CD4-positive, alpha-beta T cell (primary cell): ENCODE measurements at regions not wholly inside any gene's neighbourhood (a gene's known extent, or its start where the extent isn't known, plus 50 kb on each side); places are given as distances from the start of the nearest gene placed in this dataset.

Source experiments
- ATAC-seq: fragments of 200-7000 bp; cut with Tn5 transposase; one replicate; pipeline ENCODE4 v1.10.0; 2022; ENCODE audit warnings: mild to moderate bottlenecking; ENCODE audit not compliant: poor library complexity
- CTCF ChIA-PET: fragments of 350-600 bp; sonication (Branson Sonifier 250); formaldehyde crosslinking; loops from one replicate; lab custom pipeline; 2021; ENCODE audit warnings: antibody characterized with exemption, inconsistent platforms; lab: Charles Lee
- POLR2A ChIA-PET: fragments of 350-600 bp; sonication (Branson Sonifier 250); formaldehyde crosslinking; loops from one replicate; lab custom pipeline; 2021; ENCODE audit warnings: antibody characterized with exemption, inconsistent platforms; lab: Charles Lee
- DNase-seq, 14 experiments: peaks; one replicate each; pipeline ENCODE4 v3.0.0-alpha.2; 2013 to 2020; ENCODE audit warnings: mixed read lengths in 2 of 14
- H3K27ac ChIP-seq, 2 donors: one replicate each; pipeline versions ENCODE4 v1.5.1 to v1.7.0; 2013; ENCODE audit warnings: low read length in 2 of 2, low read depth in 1 of 2, mild to moderate bottlenecking in 1 of 2
- H3K27me3 ChIP-seq, 2 experiments: 1 replicate in 1 of 2; 2 replicates in 1 of 2; pipeline versions ENCODE4 v1.6.1 to v1.7.0; 2013; ENCODE audit warnings: low read length in 2 of 2, control low read depth in 1 of 2, mild to moderate bottlenecking in 1 of 2, moderate library complexity in 1 of 2; ENCODE audit not compliant: insufficient read depth in 2 of 2, control insufficient read depth in 1 of 2
- H3K36me3 ChIP-seq: one replicate; pipeline ENCODE4 v1.6.1; 2013; ENCODE audit warnings: low read length, control low read depth; ENCODE audit not compliant: insufficient read depth
- H3K4me1 ChIP-seq: one replicate; pipeline ENCODE4 v1.6.1; 2013; ENCODE audit warnings: low read length, control low read depth; ENCODE audit not compliant: insufficient read depth
- H3K4me3 ChIP-seq: one replicate; pipeline ENCODE4 v1.5.1; 2013; ENCODE audit warnings: mild to moderate bottlenecking, low read length, moderate library complexity
- H3K9me3 ChIP-seq, 2 experiments: 1 replicate in 1 of 2; 2 replicates in 1 of 2; pipeline versions ENCODE4 v1.6.1 to v1.7.0; 2013; ENCODE audit warnings: low read length in 2 of 2, mild to moderate bottlenecking in 2 of 2, control low read depth in 1 of 2, moderate library complexity in 1 of 2; ENCODE audit not compliant: control insufficient read depth in 1 of 2, insufficient read depth in 1 of 2
- H3K27ac Mint-ChIP-seq: one replicate; pipeline ENCODE4 v1.8.0; 2020; ENCODE audit warnings: mixed read lengths
- H3K27me3 Mint-ChIP-seq: one replicate; pipeline ENCODE4 v1.8.0; 2021; ENCODE audit warnings: mixed read lengths
- H3K36me3 Mint-ChIP-seq: one replicate; pipeline ENCODE4 v1.8.0; 2021; ENCODE audit warnings: low read depth, mixed read lengths
- H3K4me1 Mint-ChIP-seq: one replicate; pipeline ENCODE4 v1.8.0; 2021; ENCODE audit warnings: low read depth, mixed read lengths
- H3K4me3 Mint-ChIP-seq: one replicate; pipeline ENCODE4 v1.8.0; 2020; ENCODE audit warnings: mild to moderate bottlenecking, mixed read lengths
- H3K9me3 Mint-ChIP-seq: one replicate; pipeline ENCODE4 v1.8.0; 2020; ENCODE audit warnings: mixed read lengths
- CTCF ChIP-seq: fragments of 200-600 bp; IDR thresholded peaks from one replicate; pipeline ENCODE4 v1.8.0; 2022; ENCODE audit warnings: antibody characterized with exemption, mild to moderate bottlenecking
- intact Hi-C, 2 experiments: fragments of 100-400 bp; cut with DNase I in 1 of 2; cut with micrococcal nuclease in 1 of 2; formaldehyde crosslinking; loops; one replicate each; pipeline versions ENCODE4 v1.15.1 to v1.9.0; 2023 to 2025; cut with DNase I, micrococcal nuclease

- no peak for TF ChIP-seq CTCF
- CTCF ChIA-PET = interaction anchor here (0.6 kb wide), 1 partner anchor 25 kb away, joined by 3 read pairs; no protein-coding TSS in a partner anchor
- no peak for DNase-seq
- Mint-ChIP-seq H3K4me1 (no peaks in the 10 kb centered on the region), H3K9me3 (peaks cover 4% of the 10 kb centered on the region), H3K4me3 (no peak overlapping the region), H3K27ac (no peak overlapping the region), H3K27me3 (peaks cover 4% of the 10 kb centered on the region), H3K36me3 (no peaks in the 10 kb centered on the region)
- H3K9me3 ChIP-seq = peaks cover 0 to 26% of the 10 kb centered on the region in 2 experiments
- intact Hi-C loops = no loop called here
- no peak overlapping the region for H3K4me3 ChIP-seq
- H3K36me3 ChIP-seq = no peaks in the 10 kb centered on the region
- ATAC-seq = no peak
- H3K4me1 ChIP-seq = no peaks in the 10 kb centered on the region
- H3K27ac ChIP-seq = no peak overlapping the region
- H3K27me3 ChIP-seq = no peaks in the 10 kb centered on the region
- POLR2A ChIA-PET = no interaction called here
These were observed 148.6 kb upstream of the LINGO1 start for GRCh38 chr15:77781151-77781945.

- intact Hi-C loops = no loop called here
- Histone ChIP-seq H3K27ac (no peak overlapping the region), H3K27me3 (no peaks in the 10 kb centered on the region), H3K9me3 (peaks cover 0 to 26% of the 10 kb centered on the region in 2 experiments), H3K36me3 (no peaks in the 10 kb centered on the region), H3K4me3 (no peak overlapping the region), H3K4me1 (no peaks in the 10 kb centered on the region)
- Mint-ChIP-seq H3K27ac (no peak overlapping the region), H3K4me3 (no peak overlapping the region), H3K27me3 (no peaks in the 10 kb centered on the region), H3K36me3 (no peaks in the 10 kb centered on the region), H3K4me1 (no peaks in the 10 kb centered on the region), H3K9me3 (peaks cover 4% of the 10 kb centered on the region)
- ChIA-PET CTCF (no interaction called here), POLR2A (no interaction called here)
- DNase-seq (no peak), ATAC-seq (no peak)
- TF ChIP-seq CTCF = no peak
These were observed 146.1 kb upstream of the LINGO1 start for GRCh38 chr15:77778802-77779201.

GRCh38 chr15:77775837-77776236 lies 143.1 kb upstream of the LINGO1 start:
- ChIA-PET POLR2A (no interaction called here), CTCF (no interaction called here)
- DNase-seq (no peak), ATAC-seq (no peak)
- no peak for TF ChIP-seq CTCF
- Mint-ChIP-seq H3K9me3 (peaks cover 4% of the 10 kb centered on the region), H3K27me3 (no peaks in the 10 kb centered on the region), H3K27ac (no peak overlapping the region), H3K36me3 (no peaks in the 10 kb centered on the region), H3K4me1 (no peaks in the 10 kb centered on the region), H3K4me3 (no peak overlapping the region)
- Histone ChIP-seq H3K27me3 (no peaks in the 10 kb centered on the region), H3K27ac (no peak overlapping the region), H3K4me3 (no peak overlapping the region), H3K4me1 (no peaks in the 10 kb centered on the region), H3K9me3 (peaks cover 0 to 11% of the 10 kb centered on the region in 2 experiments), H3K36me3 (no peaks in the 10 kb centered on the region)
- intact Hi-C loops = no loop called here
